Lower lobe of right lung (tissue), 2 donors: ENCODE measurements at regions not wholly inside any gene's neighbourhood (a gene's known extent, or its start where the extent isn't known, plus 50 kb on each side); places are given as distances from the start of the nearest gene placed in this dataset.
A peak's percentile ranks its signal among the peaks of the same experiment; 100 is the strongest.

ENCODE experiments used
- ATAC-seq, 2 donors: fragments of 200-7000 bp; cut with Tn5 transposase; one replicate each; pipeline ENCODE4 v1.9.1; 2020 to 2022; ENCODE audit warnings: mild to moderate bottlenecking in 2 of 2, moderate library complexity in 2 of 2
- DNase-seq: peaks from one replicate; pipeline ENCODE4 v3.0.0-alpha.2; 2020
- H3K27ac ChIP-seq: fragments of 200-600 bp; one replicate; pipeline ENCODE4 v1.8.0; 2022
- H3K27me3 ChIP-seq: fragments of 200-600 bp; one replicate; pipeline ENCODE4 v1.8.0; 2022; ENCODE audit warnings: low read depth
- H3K36me3 ChIP-seq: fragments of 200-600 bp; one replicate; pipeline ENCODE4 v1.8.0; 2022; ENCODE audit warnings: mild to moderate bottlenecking
- H3K4me1 ChIP-seq: fragments of 200-600 bp; one replicate; pipeline ENCODE4 v1.8.0; 2022
- H3K4me3 ChIP-seq: fragments of 200-600 bp; one replicate; pipeline ENCODE4 v1.8.0; 2022; ENCODE audit warnings: mild to moderate bottlenecking
- H3K9me3 ChIP-seq: fragments of 200-600 bp; one replicate; pipeline ENCODE4 v1.8.0; 2022
- CTCF ChIP-seq: fragments of 200-600 bp; IDR thresholded peaks from one replicate; pipeline ENCODE4 v1.8.0; 2022; ENCODE audit warnings: antibody characterized with exemption, mild to moderate bottlenecking
- intact Hi-C: fragments of 100-400 bp; cut with DNase I; formaldehyde crosslinking; loops from one replicate; pipeline ENCODE4 v1.11.0; 2022
- donor health status: DM: no; HTN: yes; CAD: no; lungs with severe emphysema.

DNA sequence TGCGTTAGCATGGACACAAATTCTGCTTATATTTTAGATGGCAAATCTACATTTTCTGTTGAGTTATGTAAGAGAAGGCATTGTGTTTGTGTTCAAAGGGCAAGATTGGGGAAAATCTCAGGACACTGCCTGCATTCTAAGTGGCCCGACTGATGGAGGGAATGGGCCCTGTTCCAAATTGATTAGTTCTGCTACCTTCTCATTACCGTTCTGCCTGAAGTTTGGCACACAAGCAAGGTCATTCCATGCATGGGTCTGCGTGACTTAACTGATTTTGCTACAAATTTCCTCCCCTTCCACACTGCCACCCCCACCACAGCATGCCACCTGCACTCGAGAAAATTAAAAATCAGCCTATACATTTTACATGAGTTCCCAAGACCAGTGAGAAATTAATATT is 409.9 kb downstream of the BRINP1 start:
- no peak for ATAC-seq
- Histone ChIP-seq H3K4me3 (no peak overlapping the region), H3K9me3 (no peaks in the 10 kb centered on the region), H3K27me3 (no peaks in the 10 kb centered on the region), H3K36me3 (no peaks in the 10 kb centered on the region), H3K27ac (no peak overlapping the region), H3K4me1 (no peaks in the 10 kb centered on the region)
- no peak for DNase-seq
- TF ChIP-seq CTCF = no peak
- intact Hi-C loops = no loop called here

GRCh38 chr9:118961857-118962256 is 407.4 kb downstream of the BRINP1 start:
- Histone ChIP-seq H3K27me3 (no peaks in the 10 kb centered on the region), H3K9me3 (no peaks in the 10 kb centered on the region), H3K4me1 (no peaks in the 10 kb centered on the region), H3K27ac (no peak overlapping the region), H3K36me3 (no peaks in the 10 kb centered on the region), H3K4me3 (no peak overlapping the region)
- no peak for TF ChIP-seq CTCF
- intact Hi-C loops = no loop called here
- ATAC-seq (peak; percentile 38 to 45), DNase-seq (no peak)

DNA sequence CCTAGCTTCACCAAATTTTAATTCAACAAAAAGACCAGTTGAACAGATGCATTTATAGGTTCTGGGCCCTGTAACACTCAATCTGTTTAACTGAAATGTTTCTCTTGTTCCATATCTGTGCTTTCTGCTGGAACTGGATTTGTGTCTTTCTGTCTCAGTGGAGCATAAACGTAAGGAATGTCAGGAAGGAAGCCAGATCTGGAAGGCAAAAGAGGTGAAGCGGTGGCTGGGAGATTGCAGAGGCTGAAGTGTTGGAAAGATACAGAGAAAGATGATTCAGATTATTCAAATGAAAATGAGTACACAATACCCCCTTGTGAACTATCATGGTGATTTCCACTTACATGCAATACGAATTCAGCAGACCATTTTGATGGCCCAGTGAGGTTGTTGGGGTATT is 406.8 kb downstream of the BRINP1 start:
- intact Hi-C loops = no loop called here
- ATAC-seq (no peak), DNase-seq (no peak)
- Histone ChIP-seq H3K4me1 (no peaks in the 10 kb centered on the region), H3K9me3 (no peaks in the 10 kb centered on the region), H3K27ac (no peak overlapping the region), H3K36me3 (no peaks in the 10 kb centered on the region), H3K4me3 (no peak overlapping the region), H3K27me3 (no peaks in the 10 kb centered on the region)
- no peak for TF ChIP-seq CTCF

- Histone ChIP-seq H3K9me3 (no peaks in the 10 kb centered on the region), H3K4me3 (no peak overlapping the region), H3K27me3 (no peaks in the 10 kb centered on the region), H3K36me3 (no peaks in the 10 kb centered on the region), H3K27ac (no peak overlapping the region), H3K4me1 (no peaks in the 10 kb centered on the region)
- ATAC-seq (no peak), DNase-seq (no peak)
- no peak for TF ChIP-seq CTCF
- intact Hi-C loops = no loop called here
Observed at GRCh38 chr9:118963674-118964073, 405.6 kb downstream of the BRINP1 start.

DNA sequence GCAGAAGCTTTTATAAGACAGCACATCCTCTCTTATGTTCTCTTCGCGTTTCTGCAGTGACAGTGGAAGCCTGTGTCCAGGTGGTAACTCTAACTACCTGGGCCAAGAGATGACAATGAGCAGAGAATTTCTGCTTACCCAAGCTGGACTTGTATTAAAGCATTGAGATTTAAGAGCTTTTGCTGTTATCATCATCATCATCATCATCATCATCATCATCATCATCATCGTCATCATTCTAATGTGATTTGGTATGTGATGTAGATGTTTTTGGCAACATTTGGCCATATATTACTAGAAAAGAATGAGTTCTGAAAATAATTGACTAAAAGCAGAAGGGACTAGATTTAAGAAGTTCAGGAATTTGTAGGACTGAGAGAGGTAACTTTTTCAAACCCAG is 401.3 kb downstream of the BRINP1 start:
- DNase-seq = no peak
- no peak for ATAC-seq
- intact Hi-C loops = no loop called here
- no peaks in the 10 kb centered on the region for H3K27me3 ChIP-seq
- no peak overlapping the region for H3K27ac ChIP-seq
- no peaks in the 10 kb centered on the region for H3K36me3 ChIP-seq
- no peak overlapping the region for H3K4me3 ChIP-seq
- no peak for TF ChIP-seq CTCF
- H3K4me1 ChIP-seq = no peaks in the 10 kb centered on the region
- H3K9me3 ChIP-seq = no peaks in the 10 kb centered on the region

DNA sequence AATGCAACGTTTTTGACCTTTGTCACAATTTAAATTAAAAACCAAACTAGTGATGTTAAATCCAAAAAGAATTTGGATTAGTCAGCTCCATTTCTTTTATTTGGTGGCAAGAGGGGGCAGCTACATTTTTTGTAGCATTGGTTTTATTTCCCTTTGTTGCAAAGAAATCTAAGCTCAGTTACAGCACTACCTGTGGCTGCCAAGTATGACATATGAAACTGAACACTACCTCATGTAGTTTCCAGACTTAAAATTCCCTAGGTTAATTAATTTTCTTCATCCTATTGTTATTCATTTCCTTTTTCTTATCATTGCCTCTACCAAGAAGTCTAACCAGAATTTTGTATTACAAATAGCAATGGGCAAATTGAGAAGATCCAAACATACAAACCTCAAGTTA is 393.5 kb downstream of the BRINP1 start:
- Histone ChIP-seq H3K9me3 (no peaks in the 10 kb centered on the region), H3K27ac (no peak overlapping the region), H3K27me3 (no peaks in the 10 kb centered on the region), H3K36me3 (no peaks in the 10 kb centered on the region), H3K4me1 (no peaks in the 10 kb centered on the region), H3K4me3 (no peak overlapping the region)
- DNase-seq (no peak), ATAC-seq (no peak)
- TF ChIP-seq CTCF = no peak
- intact Hi-C loops = no loop called here
